GM10266 (cell line): ENCODE measurements at regions not wholly inside any gene's neighbourhood (a gene's known extent, or its start where the extent isn't known, plus 50 kb on each side); places are given as distances from the start of the nearest gene placed in this dataset.
"Not testable (repeated sequence)": the region's sequence is repeated elsewhere in the genome, so short reads cannot be mapped to it uniquely, and the experiment has no call there.

Source experiments
- DNase-seq: peaks from one replicate; pipeline ENCODE4 v3.0.0; 2012; ENCODE audit errors: extremely low spot score
- CTCF ChIP-seq: IDR thresholded peaks from 2 replicates; pipeline ENCODE4 v1.5.1; 2012; ENCODE audit warnings: mild to moderate bottlenecking, low read depth; ENCODE audit not compliant: control insufficient read depth, insufficient read depth; ENCODE audit errors: missing control alignments

- DNase-seq = no peak
- TF ChIP-seq CTCF = no peak
Observed at GRCh38 chr5:66368811-66369210, 224.7 kb downstream of the SREK1 start.

DNA sequence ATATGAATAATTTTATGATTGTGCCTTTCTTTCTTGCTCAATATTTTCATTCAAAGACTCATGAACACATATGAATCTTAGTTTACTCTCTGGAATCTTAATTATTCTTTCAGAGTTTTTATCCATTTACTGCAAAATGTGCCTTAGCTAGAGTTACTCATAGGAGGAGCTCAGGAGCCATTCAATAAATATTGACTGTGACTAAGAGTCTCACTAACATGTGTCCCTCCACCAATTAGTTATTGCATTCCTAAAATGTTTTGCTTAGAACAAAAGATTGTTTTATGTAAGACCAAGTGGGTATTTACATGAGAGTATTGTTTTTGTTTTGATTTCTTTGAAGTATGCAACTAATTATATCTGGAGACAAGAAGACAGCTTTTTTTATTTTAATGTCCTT lies 218.4 kb upstream of the MAST4 start:
- no peak for DNase-seq
- TF ChIP-seq CTCF = no peak

DNA sequence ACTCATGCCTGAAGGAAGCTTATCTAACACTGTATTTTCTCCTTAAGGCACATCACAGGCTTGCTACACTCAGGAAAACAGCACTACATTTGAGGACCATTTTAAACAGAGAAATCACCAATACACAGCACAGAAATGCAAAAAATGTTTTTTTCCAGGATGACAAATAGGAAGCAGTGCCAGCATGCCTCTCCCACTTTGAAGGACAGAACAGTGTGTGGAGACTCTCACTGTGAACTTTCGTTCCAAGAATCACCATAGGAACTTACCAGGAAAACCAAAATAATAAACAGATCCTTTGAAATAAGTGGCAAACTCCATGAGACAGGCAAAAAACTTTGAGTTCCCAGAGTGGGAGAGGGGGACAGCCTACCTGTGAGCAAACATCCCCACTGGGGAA lies 217.8 kb upstream of the MAST4 start:
- TF ChIP-seq CTCF = no peak
- no peak for DNase-seq

GRCh38 chr5:66382152-66382551 lies 214.0 kb upstream of the MAST4 start:
- no peak for TF ChIP-seq CTCF
- no peak for DNase-seq

- not testable (repeated sequence) for DNase-seq
Observed at GRCh38 chr5:66405145-66405544, 191.0 kb upstream of the MAST4 start.

DNA sequence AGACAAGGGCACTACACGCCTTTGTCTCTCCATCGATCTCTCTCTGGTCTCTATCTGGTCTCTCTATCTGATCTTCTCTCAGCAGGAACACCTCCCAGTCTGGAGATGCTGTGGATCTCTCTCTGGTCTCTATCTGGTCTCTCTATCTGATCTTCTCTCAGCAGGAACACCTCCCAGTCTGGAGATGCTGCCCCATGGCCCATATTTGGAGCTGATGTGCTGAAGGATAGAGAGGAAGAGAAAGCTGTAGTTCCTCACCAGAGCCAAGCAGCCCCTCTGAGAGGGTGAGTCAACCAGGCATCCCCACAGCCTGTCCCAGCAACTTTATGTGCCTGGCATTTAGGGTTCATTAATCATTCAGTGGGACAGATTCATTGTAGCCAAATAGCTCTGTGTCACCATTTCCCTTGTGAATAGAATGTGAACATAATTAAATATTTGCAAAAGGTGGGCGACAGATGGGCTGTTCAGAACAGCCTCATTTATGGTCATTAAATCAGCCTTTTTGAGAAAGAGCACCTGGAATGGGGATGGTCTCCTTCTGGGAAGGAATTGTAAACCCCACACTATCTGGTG lies 189.3 kb upstream of the MAST4 start:
- DNase-seq = no peak
- no peak for TF ChIP-seq CTCF

GRCh38 chr5:66407765-66408164 lies 188.4 kb upstream of the MAST4 start:
- DNase-seq = no peak
- TF ChIP-seq CTCF = no peak

GRCh38 chr5:66408576-66408975 lies 187.6 kb upstream of the MAST4 start:
- TF ChIP-seq CTCF = no peak
- no peak for DNase-seq
